ENCODE measurements at regions not wholly inside any gene's neighbourhood (a gene's known extent, or its start where the extent isn't known, plus 50 kb on each side); places are given as distances from the start of the nearest gene placed in this dataset.
"Not testable (repeated sequence)": the region's sequence is repeated elsewhere in the genome, so short reads cannot be mapped to it uniquely, and the experiment has no call there.

- TF ChIP-seq JUND (IDR thresholded peaks at IDR 0.05; ENCODE audit: low read depth) = no peak
- in situ Hi-C loops (cut with HindIII; ENCODE audit: low pct_unique_long_range_greater_than_20kb, low sequenced_read_pairs) = no loop called here
Measured at GRCh38 chr10:61051344-61051743, 107.4 kb upstream of the RHOBTB1 start.

GRCh38 chr10:61050120-61050745, 106.2 kb upstream of the RHOBTB1 start:
- in situ Hi-C loops (cut with HindIII; ENCODE audit: low pct_unique_long_range_greater_than_20kb, low sequenced_read_pairs) = no loop called here

More at GRCh38 chr10:61051344-61051743, 107.4 kb upstream of the RHOBTB1 start:
- no peak for DNase-seq (ENCODE audit: low read depth in 1 of 2, low spot score in 1 of 2)

GRCh38 chr10:61049386-61049785, 105.4 kb upstream of the RHOBTB1 start:
- DNase-seq (ENCODE audit: low read depth in 1 of 2, low spot score in 1 of 2) = no peak
- no peak for TF ChIP-seq JUND (IDR thresholded peaks at IDR 0.05; ENCODE audit: low read depth)
- in situ Hi-C loops (cut with HindIII; ENCODE audit: low pct_unique_long_range_greater_than_20kb, low sequenced_read_pairs) = no loop called here

More at GRCh38 chr10:61050120-61050745, 106.2 kb upstream of the RHOBTB1 start:
- DNase-seq (ENCODE audit: low read depth in 1 of 2, low spot score in 1 of 2) = no peak
- no peak for TF ChIP-seq JUND (IDR thresholded peaks at IDR 0.05; ENCODE audit: low read depth)

- DNase-seq (ENCODE audit: low read depth in 1 of 2, low spot score in 1 of 2) = no peak
- in situ Hi-C loops (cut with HindIII; ENCODE audit: low pct_unique_long_range_greater_than_20kb, low sequenced_read_pairs) = no loop called here
- TF ChIP-seq JUND (IDR thresholded peaks at IDR 0.05; ENCODE audit: low read depth) = no peak
Measured at GRCh38 chr10:61047788-61048560, 104.0 kb upstream of the RHOBTB1 start.

- TF ChIP-seq JUND (IDR thresholded peaks at IDR 0.05; ENCODE audit: low read depth) = no peak
- no peak for DNase-seq (ENCODE audit: low read depth in 1 of 2, low spot score in 1 of 2)
- in situ Hi-C loops (cut with HindIII; ENCODE audit: low pct_unique_long_range_greater_than_20kb, low sequenced_read_pairs) = no loop called here
Measured at GRCh38 chr10:61047081-61047480, 103.1 kb upstream of the RHOBTB1 start.

- DNase-seq (ENCODE audit: low read depth in 1 of 2, low spot score in 1 of 2); in situ Hi-C loops (cut with HindIII; ENCODE audit: low pct_unique_long_range_greater_than_20kb, low sequenced_read_pairs): not testable (repeated sequence)
Measured at GRCh38 chr10:61045480-61045879, 101.5 kb upstream of the RHOBTB1 start.

GRCh38 chr10:61042533-61042932, 98.5 kb upstream of the RHOBTB1 start:
- TF ChIP-seq JUND (IDR thresholded peaks at IDR 0.05; ENCODE audit: low read depth) = no peak
- no peak for DNase-seq (ENCODE audit: low read depth in 1 of 2, low spot score in 1 of 2)
- in situ Hi-C loops (cut with HindIII; ENCODE audit: low pct_unique_long_range_greater_than_20kb, low sequenced_read_pairs) = no loop called here

GRCh38 chr10:61040399-61041016, 96.5 kb upstream of the RHOBTB1 start:
- no peak for TF ChIP-seq JUND (IDR thresholded peaks at IDR 0.05; ENCODE audit: low read depth)
- DNase-seq (ENCODE audit: low read depth in 1 of 2, low spot score in 1 of 2) = no peak

GRCh38 chr10:61039868-61040267, 95.9 kb upstream of the RHOBTB1 start:
- no peak for TF ChIP-seq JUND (IDR thresholded peaks at IDR 0.05; ENCODE audit: low read depth)
- DNase-seq (ENCODE audit: low read depth in 1 of 2, low spot score in 1 of 2) = peak in 1 of 2 experiments; percentile 17
- in situ Hi-C loops (cut with HindIII; ENCODE audit: low pct_unique_long_range_greater_than_20kb, low sequenced_read_pairs) = no loop called here

More at GRCh38 chr10:61040399-61041016, 96.5 kb upstream of the RHOBTB1 start:
- in situ Hi-C loops (cut with HindIII; ENCODE audit: low pct_unique_long_range_greater_than_20kb, low sequenced_read_pairs) = no loop called here

- peak; percentile 87 for TF ChIP-seq JUND (IDR thresholded peaks at IDR 0.05; ENCODE audit: low read depth)
- peak in 1 of 2 experiments; percentile 96 for DNase-seq (ENCODE audit: low read depth in 1 of 2, low spot score in 1 of 2)
- in situ Hi-C loops (cut with HindIII; ENCODE audit: low pct_unique_long_range_greater_than_20kb, low sequenced_read_pairs) = not testable (repeated sequence)
Measured at GRCh38 chr10:61037261-61037830, 93.4 kb upstream of the RHOBTB1 start.

GRCh38 chr10:61036148-61036547, 92.2 kb upstream of the RHOBTB1 start:
- DNase-seq (ENCODE audit: low read depth in 1 of 2, low spot score in 1 of 2); in situ Hi-C loops (cut with HindIII; ENCODE audit: low pct_unique_long_range_greater_than_20kb, low sequenced_read_pairs): not testable (repeated sequence)

- DNase-seq (ENCODE audit: low read depth in 1 of 2, low spot score in 1 of 2) = no peak
- in situ Hi-C loops (cut with HindIII; ENCODE audit: low pct_unique_long_range_greater_than_20kb, low sequenced_read_pairs) = no loop called here
- no peak for TF ChIP-seq JUND (IDR thresholded peaks at IDR 0.05; ENCODE audit: low read depth)
Measured at GRCh38 chr10:61031341-61031740, 87.4 kb upstream of the RHOBTB1 start.

GRCh38 chr10:61029411-61029810, 85.4 kb upstream of the RHOBTB1 start:
- DNase-seq (ENCODE audit: low read depth in 1 of 2, low spot score in 1 of 2) = no peak
- in situ Hi-C loops (cut with HindIII; ENCODE audit: low pct_unique_long_range_greater_than_20kb, low sequenced_read_pairs) = no loop called here
- TF ChIP-seq JUND (IDR thresholded peaks at IDR 0.05; ENCODE audit: low read depth) = no peak

All from T47D (cell line).